ENCODE measurements at regions not wholly inside any gene's neighbourhood (a gene's known extent, or its start where the extent isn't known, plus 50 kb on each side); places are given as distances from the start of the nearest gene placed in this dataset.
"Not testable (repeated sequence)": the region's sequence is repeated elsewhere in the genome, so short reads cannot be mapped to it uniquely, and the experiment has no call there.

- H3K4me1 ChIP-seq (ENCODE audit: control insufficient read depth, low read depth, low read length); H3K27ac ChIP-seq (ENCODE audit: low read length); H3K36me3 ChIP-seq (ENCODE audit: control insufficient read depth, low read depth, low read length); H3K9me3 ChIP-seq (ENCODE audit: control insufficient read depth, low read depth, low read length); H3K9ac ChIP-seq (ENCODE audit: low read length); H3K4me3 ChIP-seq (ENCODE audit: low read length); H3K27me3 ChIP-seq (ENCODE audit: control insufficient read depth, insufficient read depth, low read length): not testable (repeated sequence)
These were observed 747.2 kb downstream of the TTLL7 start for GRCh38 chr1:83251687-83252086.

DNA sequence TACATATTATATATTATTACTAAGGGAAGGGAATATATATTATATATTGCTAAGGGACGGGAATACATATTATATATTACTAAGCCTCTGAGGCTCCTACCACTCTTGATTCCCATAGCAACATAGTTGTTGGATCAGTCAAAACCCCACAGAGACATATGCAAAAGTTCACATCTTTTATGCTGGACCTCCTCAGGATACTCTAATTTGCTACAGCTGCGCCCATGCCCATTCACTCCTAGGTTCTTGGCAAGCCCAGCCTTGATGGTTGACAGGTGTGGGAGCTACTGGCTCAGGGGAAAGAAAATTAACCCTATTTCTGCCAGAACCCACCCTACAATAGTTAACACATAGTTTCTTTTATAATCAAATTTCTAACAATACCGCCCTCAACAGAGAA is 752.2 kb downstream of the TTLL7 start:
- H3K27ac ChIP-seq (ENCODE audit: low read length); H3K27me3 ChIP-seq (ENCODE audit: control insufficient read depth, insufficient read depth, low read length); H3K9ac ChIP-seq (ENCODE audit: low read length); H3K36me3 ChIP-seq (ENCODE audit: control insufficient read depth, low read depth, low read length); H3K4me1 ChIP-seq (ENCODE audit: control insufficient read depth, low read depth, low read length); H3K4me3 ChIP-seq (ENCODE audit: low read length); H3K9me3 ChIP-seq (ENCODE audit: control insufficient read depth, low read depth, low read length): not testable (repeated sequence)

DNA sequence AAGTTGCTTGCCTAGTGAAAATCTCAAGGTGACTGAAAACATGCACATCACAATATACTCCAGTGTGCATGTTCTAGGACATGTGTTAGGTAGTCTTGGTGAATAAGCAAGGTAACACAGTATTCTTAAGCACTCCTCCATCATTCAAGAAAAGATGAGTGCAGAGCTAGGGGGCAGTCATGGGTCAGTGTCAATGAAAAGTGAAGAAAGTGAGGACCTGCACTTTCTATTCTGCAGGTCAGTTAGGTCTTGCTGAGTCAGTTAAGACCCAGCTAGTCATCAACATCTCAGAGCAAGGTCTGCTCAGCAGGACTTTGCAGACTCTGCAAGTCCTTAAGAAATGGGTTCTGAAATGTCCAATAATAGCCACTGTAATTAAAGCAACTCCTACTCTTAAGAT is 754.1 kb downstream of the TTLL7 start:
- H3K27ac ChIP-seq (ENCODE audit: low read length); H3K4me3 ChIP-seq (ENCODE audit: low read length); H3K9ac ChIP-seq (ENCODE audit: low read length); H3K9me3 ChIP-seq (ENCODE audit: control insufficient read depth, low read depth, low read length); H3K27me3 ChIP-seq (ENCODE audit: control insufficient read depth, insufficient read depth, low read length); H3K4me1 ChIP-seq (ENCODE audit: control insufficient read depth, low read depth, low read length); H3K36me3 ChIP-seq (ENCODE audit: control insufficient read depth, low read depth, low read length): not testable (repeated sequence)

DNA sequence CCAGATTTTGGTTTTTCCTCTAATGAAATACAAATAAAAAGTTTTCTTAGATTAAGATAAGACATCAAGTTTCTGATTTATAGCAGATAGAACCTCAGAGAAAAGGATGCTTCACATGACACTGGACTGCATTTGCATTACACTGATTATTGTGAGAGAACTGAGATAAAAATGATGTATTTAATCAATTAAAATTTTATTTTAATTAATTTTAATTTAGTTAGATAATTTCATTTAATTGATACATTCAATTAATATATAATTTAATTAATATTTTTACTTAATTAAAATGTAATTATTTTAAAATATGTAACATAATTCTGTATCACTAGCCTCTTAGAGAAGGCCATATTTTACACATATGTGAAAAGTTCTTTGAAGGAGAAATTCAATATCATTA is 759.4 kb downstream of the TTLL7 start:
- H3K4me3 ChIP-seq (ENCODE audit: low read length); H3K9ac ChIP-seq (ENCODE audit: low read length): not testable (repeated sequence)

DNA sequence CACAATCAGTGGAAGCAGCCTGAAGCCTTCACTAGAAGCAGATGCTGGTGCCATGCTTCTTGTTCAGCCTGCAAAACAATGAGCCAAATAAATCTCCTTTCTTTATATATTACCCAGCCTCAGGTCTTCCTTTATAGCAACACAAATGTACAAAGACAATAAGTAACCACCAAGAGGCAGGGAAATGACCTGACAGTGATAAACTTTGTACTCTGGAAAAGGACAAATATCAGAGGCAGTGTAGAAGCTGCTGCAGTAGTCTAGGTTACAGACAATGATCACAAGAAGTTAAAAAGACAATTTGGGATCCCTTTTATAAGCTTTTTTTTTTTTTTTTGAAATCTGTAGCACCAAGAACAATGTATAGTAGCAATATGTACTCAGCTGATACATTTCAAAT is 760.3 kb downstream of the TTLL7 start:
- H3K4me3 ChIP-seq (ENCODE audit: low read length); H3K27ac ChIP-seq (ENCODE audit: low read length); H3K27me3 ChIP-seq (ENCODE audit: control insufficient read depth, insufficient read depth, low read length); H3K9me3 ChIP-seq (ENCODE audit: control insufficient read depth, low read depth, low read length); H3K9ac ChIP-seq (ENCODE audit: low read length); H3K4me1 ChIP-seq (ENCODE audit: control insufficient read depth, low read depth, low read length); H3K36me3 ChIP-seq (ENCODE audit: control insufficient read depth, low read depth, low read length): not testable (repeated sequence)

More for the DNA sequence above, 759.4 kb downstream of the TTLL7 start:
- H3K9me3 ChIP-seq (ENCODE audit: control insufficient read depth, low read depth, low read length); H3K4me1 ChIP-seq (ENCODE audit: control insufficient read depth, low read depth, low read length); H3K36me3 ChIP-seq (ENCODE audit: control insufficient read depth, low read depth, low read length); H3K27ac ChIP-seq (ENCODE audit: low read length); H3K27me3 ChIP-seq (ENCODE audit: control insufficient read depth, insufficient read depth, low read length): not testable (repeated sequence)

GRCh38 chr1:83219788-83220187 is 779.1 kb downstream of the TTLL7 start:
- not testable (repeated sequence) for H3K4me3 ChIP-seq (ENCODE audit: low read length); H3K27ac ChIP-seq (ENCODE audit: low read length); H3K9ac ChIP-seq (ENCODE audit: low read length); H3K9me3 ChIP-seq (ENCODE audit: control insufficient read depth, low read depth, low read length); H3K4me1 ChIP-seq (ENCODE audit: control insufficient read depth, low read depth, low read length); H3K27me3 ChIP-seq (ENCODE audit: control insufficient read depth, insufficient read depth, low read length); H3K36me3 ChIP-seq (ENCODE audit: control insufficient read depth, low read depth, low read length)

DNA sequence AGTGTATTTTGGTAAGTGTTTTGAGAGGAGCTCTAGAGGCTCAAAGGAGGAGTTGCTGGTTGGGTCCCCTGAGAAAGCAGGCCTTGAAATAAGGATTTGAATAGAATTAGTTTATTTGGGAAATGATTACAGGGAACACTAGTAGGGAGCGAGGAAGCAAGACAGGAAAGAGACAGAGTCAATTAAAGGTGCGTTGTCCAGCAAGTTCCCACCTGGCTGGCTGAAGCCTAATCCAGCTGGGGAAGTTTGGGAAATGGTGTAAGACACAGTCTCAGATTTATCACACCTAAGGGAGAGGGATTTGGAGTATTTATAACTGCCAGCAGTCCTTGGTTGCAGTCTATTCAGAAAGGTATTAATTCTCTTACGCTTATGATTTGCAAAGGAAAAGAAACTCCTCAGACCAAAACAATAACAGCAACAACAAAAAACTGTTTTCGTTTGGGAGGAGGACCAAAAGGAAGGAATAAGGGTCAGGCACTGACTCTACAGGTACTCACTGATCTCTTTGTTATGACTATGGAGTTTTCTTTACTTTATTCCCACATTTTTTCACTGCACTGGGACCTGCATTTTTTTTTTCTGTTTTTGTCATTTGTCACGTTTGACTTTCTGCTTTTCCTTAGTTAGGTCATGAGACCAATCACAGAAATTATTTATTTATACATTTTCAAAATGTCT is 780.8 kb downstream of the TTLL7 start:
- H3K9ac ChIP-seq (ENCODE audit: low read length); H3K27ac ChIP-seq (ENCODE audit: low read length); H3K4me3 ChIP-seq (ENCODE audit: low read length); H3K9me3 ChIP-seq (ENCODE audit: control insufficient read depth, low read depth, low read length); H3K27me3 ChIP-seq (ENCODE audit: control insufficient read depth, insufficient read depth, low read length); H3K4me1 ChIP-seq (ENCODE audit: control insufficient read depth, low read depth, low read length); H3K36me3 ChIP-seq (ENCODE audit: control insufficient read depth, low read depth, low read length): not testable (repeated sequence)

- H3K27ac ChIP-seq (ENCODE audit: low read length); H3K9me3 ChIP-seq (ENCODE audit: control insufficient read depth, low read depth, low read length): not testable (repeated sequence)
These were observed 784.6 kb downstream of the TTLL7 start for GRCh38 chr1:83214317-83214716.

GRCh38 chr1:83213648-83214047 is 785.3 kb downstream of the TTLL7 start:
- not testable (repeated sequence) for H3K27me3 ChIP-seq (ENCODE audit: control insufficient read depth, insufficient read depth, low read length); H3K9me3 ChIP-seq (ENCODE audit: control insufficient read depth, low read depth, low read length); H3K27ac ChIP-seq (ENCODE audit: low read length); H3K4me1 ChIP-seq (ENCODE audit: control insufficient read depth, low read depth, low read length); H3K4me3 ChIP-seq (ENCODE audit: low read length); H3K36me3 ChIP-seq (ENCODE audit: control insufficient read depth, low read depth, low read length); H3K9ac ChIP-seq (ENCODE audit: low read length)

More at GRCh38 chr1:83214317-83214716, 784.6 kb downstream of the TTLL7 start:
- H3K27me3 ChIP-seq (ENCODE audit: control insufficient read depth, insufficient read depth, low read length); H3K4me3 ChIP-seq (ENCODE audit: low read length); H3K36me3 ChIP-seq (ENCODE audit: control insufficient read depth, low read depth, low read length); H3K4me1 ChIP-seq (ENCODE audit: control insufficient read depth, low read depth, low read length); H3K9ac ChIP-seq (ENCODE audit: low read length): not testable (repeated sequence)

DNA sequence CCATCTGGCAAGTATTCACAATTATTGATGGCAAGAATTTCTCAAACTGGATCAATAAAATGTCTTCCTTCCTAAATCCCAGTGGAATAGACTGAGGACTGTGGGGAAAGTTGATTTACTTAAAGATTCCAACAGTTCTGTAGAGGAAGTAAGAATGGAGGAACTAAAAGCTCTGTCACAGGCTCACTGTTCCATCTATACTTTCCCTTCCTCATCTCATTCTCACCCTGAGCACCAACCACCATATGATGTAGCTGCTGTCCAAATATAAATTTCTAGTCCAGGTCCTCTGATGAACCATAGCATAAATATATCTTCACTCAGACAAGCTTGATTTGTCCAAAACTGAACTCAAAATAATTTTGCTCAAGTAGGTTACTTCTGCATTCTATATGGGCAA is 786.9 kb downstream of the TTLL7 start:
- not testable (repeated sequence) for H3K4me1 ChIP-seq (ENCODE audit: control insufficient read depth, low read depth, low read length); H3K27me3 ChIP-seq (ENCODE audit: control insufficient read depth, insufficient read depth, low read length); H3K4me3 ChIP-seq (ENCODE audit: low read length); H3K27ac ChIP-seq (ENCODE audit: low read length); H3K9ac ChIP-seq (ENCODE audit: low read length); H3K36me3 ChIP-seq (ENCODE audit: control insufficient read depth, low read depth, low read length); H3K9me3 ChIP-seq (ENCODE audit: control insufficient read depth, low read depth, low read length)

DNA sequence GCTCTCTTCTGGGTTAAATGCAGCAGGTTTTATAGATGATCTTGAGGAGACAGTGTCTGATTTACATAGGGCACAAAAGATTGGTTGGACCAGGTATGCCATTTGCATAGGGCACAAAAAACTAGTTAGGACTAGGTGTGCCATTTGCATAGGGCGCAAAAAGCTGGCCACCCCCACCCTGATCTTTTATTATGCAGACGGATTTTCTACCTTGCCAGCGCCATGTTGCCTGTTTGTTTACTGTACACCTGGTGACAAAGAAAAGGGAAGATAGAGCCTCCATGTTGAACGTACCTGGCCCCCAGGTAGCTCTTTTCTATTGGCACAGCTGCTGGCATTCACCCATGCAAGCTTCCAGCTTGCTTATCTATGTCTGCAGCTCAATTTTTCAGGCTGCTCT is 790.4 kb downstream of the TTLL7 start:
- H3K4me1 ChIP-seq (ENCODE audit: control insufficient read depth, low read depth, low read length); H3K27ac ChIP-seq (ENCODE audit: low read length); H3K4me3 ChIP-seq (ENCODE audit: low read length); H3K9ac ChIP-seq (ENCODE audit: low read length); H3K27me3 ChIP-seq (ENCODE audit: control insufficient read depth, insufficient read depth, low read length); H3K9me3 ChIP-seq (ENCODE audit: control insufficient read depth, low read depth, low read length); H3K36me3 ChIP-seq (ENCODE audit: control insufficient read depth, low read depth, low read length): not testable (repeated sequence)

- not testable (repeated sequence) for H3K4me1 ChIP-seq (ENCODE audit: control insufficient read depth, low read depth, low read length); H3K9ac ChIP-seq (ENCODE audit: low read length); H3K36me3 ChIP-seq (ENCODE audit: control insufficient read depth, low read depth, low read length); H3K27ac ChIP-seq (ENCODE audit: low read length); H3K27me3 ChIP-seq (ENCODE audit: control insufficient read depth, insufficient read depth, low read length); H3K4me3 ChIP-seq (ENCODE audit: low read length); H3K9me3 ChIP-seq (ENCODE audit: control insufficient read depth, low read depth, low read length)
These were observed 804.3 kb downstream of the TTLL7 start for GRCh38 chr1:83194610-83195009.
